H1 (cell line): ENCODE measurements at regions not wholly inside any gene's neighbourhood (a gene's known extent, or its start where the extent isn't known, plus 50 kb on each side); places are given as distances from the start of the nearest gene placed in this dataset.
A peak's percentile ranks its signal among the peaks of the same experiment; 100 is the strongest.

Experiments
- CTCF ChIA-PET: fragments of 300-600 bp; sonication (Branson Sonifier 250); formaldehyde crosslinking; loops from one replicate; lab custom pipeline; 2021; ENCODE audit not compliant: partially characterized antibody; lab: Charles Lee
- POLR2A ChIA-PET: fragments of 300-600 bp; sonication (Branson Sonifier 250); formaldehyde crosslinking; loops from one replicate; lab custom pipeline; 2021; ENCODE audit warnings: inconsistent platforms; ENCODE audit not compliant: partially characterized antibody; lab: Charles Lee
- DNase-seq, 2 experiments: peaks; one replicate each; pipeline versions ENCODE4 v3.0.0 to v3.0.0-alpha.2; 2010 to 2022; ENCODE audit warnings: low spot score in 2 of 2, low read depth in 1 of 2, mixed read lengths in 1 of 2
- FAIRE-seq: peaks from 2 replicates; lab custom pipeline; 2011; peaks lifted over from hg19 to GRCh38; lab: Jason Lieb, UNC
- H2AFZ ChIP-seq: 2 replicates; pipeline ENCODE4 v1.8.1; 2012; ENCODE audit warnings: low read length, inconsistent platforms
- H2AK5ac ChIP-seq: 2 replicates; pipeline ENCODE4 v1.6.1; 2013; ENCODE audit warnings: low read depth, low read length
- H2BK120ac ChIP-seq: replicated peaks from 2 replicates; pipeline ENCODE3; 2013; ENCODE audit warnings: low read depth, low read length, inconsistent platforms
- H2BK12ac ChIP-seq: 2 replicates; pipeline ENCODE4 v1.6.1; 2013; ENCODE audit warnings: low read depth, low read length
- H2BK15ac ChIP-seq: 2 replicates; pipeline ENCODE4 v1.6.1; 2013; ENCODE audit warnings: low read length
- H2BK20ac ChIP-seq: 2 replicates; pipeline ENCODE4 v1.6.1; 2013; ENCODE audit warnings: low read length
- H2BK5ac ChIP-seq: 2 replicates; pipeline ENCODE4 v1.6.1; 2013; ENCODE audit warnings: low read depth, low read length
- H3K14ac ChIP-seq: 2 replicates; pipeline ENCODE4 v1.6.1; 2013; ENCODE audit warnings: inconsistent platforms; ENCODE audit not compliant: insufficient read length
- H3K18ac ChIP-seq: 2 replicates; pipeline ENCODE4 v1.6.1; 2013; ENCODE audit warnings: low read length; ENCODE audit errors: extremely low read depth
- H3K23ac ChIP-seq: 2 replicates; pipeline ENCODE4 v1.6.1; 2013; ENCODE audit warnings: inconsistent platforms; ENCODE audit not compliant: insufficient read length
- H3K23me2 ChIP-seq: 2 replicates; pipeline ENCODE4 v1.6.1; 2013; ENCODE audit warnings: low read depth, low read length
- H3K27ac ChIP-seq: 2 replicates; pipeline ENCODE4 v1.6.1; 2011; ENCODE audit warnings: low read depth, low read length, inconsistent platforms
- H3K27me3 ChIP-seq, 4 experiments: replicated peaks in 1 of 4; 1 replicate in 1 of 4; 2 replicates in 3 of 4; pipeline versions ENCODE4 v1.6.1 to v1.8.1; 2011 to 2013; ENCODE audit warnings: low read length in 3 of 4, mild to moderate bottlenecking in 3 of 4, inconsistent platforms in 2 of 4, mixed read lengths in 2 of 4, moderate library complexity in 1 of 4; ENCODE audit not compliant: control insufficient read depth in 3 of 4, insufficient read depth in 3 of 4; ENCODE audit errors: extremely low read depth in 1 of 4
- H3K36me3 ChIP-seq, 4 experiments: 2 replicates each; pipeline versions ENCODE4 v1.6.1 to v1.8.1; 2011 to 2013; ENCODE audit warnings: mild to moderate bottlenecking in 4 of 4, low read length in 3 of 4, moderate library complexity in 2 of 4, control low read depth in 1 of 4, inconsistent platforms in 1 of 4; ENCODE audit not compliant: insufficient read depth in 4 of 4, control insufficient read depth in 2 of 4
- H3K4ac ChIP-seq: replicated peaks from 2 replicates; pipeline ENCODE3; 2013; ENCODE audit warnings: low read length, low read depth, mixed read lengths, inconsistent platforms; ENCODE audit not compliant: insufficient read length
- H3K4me1 ChIP-seq, 4 experiments: replicated peaks in 1 of 4; 1 replicate in 1 of 4; 2 replicates in 3 of 4; pipeline versions ENCODE4 v1.6.1 to v1.8.1; 2011 to 2013; ENCODE audit warnings: low read length in 3 of 4, inconsistent platforms in 2 of 4, mixed read lengths in 1 of 4; ENCODE audit not compliant: insufficient read depth in 4 of 4, control insufficient read depth in 3 of 4
- H3K4me2 ChIP-seq, 2 experiments: 2 replicates each; pipeline versions ENCODE4 v1.6.1 to v1.8.1; 2011 to 2013; ENCODE audit warnings: low read depth in 2 of 2, low read length in 2 of 2, control low read depth in 1 of 2, inconsistent platforms in 1 of 2, mild to moderate bottlenecking in 1 of 2; ENCODE audit not compliant: insufficient read depth in 1 of 2
- H3K4me3 ChIP-seq, 4 experiments: fragments of 200-600, 300-600 bp in 1 of 4; sonication (generic), shearing (Covaris generic), sonication (Bioruptor Twin) in 1 of 4; 2 replicates each; pipeline versions ENCODE4 v1.5.1 to v1.8.1; 2011 to 2016; ENCODE audit warnings: low read length in 4 of 4, low read depth in 3 of 4, control low read depth in 2 of 4, inconsistent platforms in 2 of 4, mild to moderate bottlenecking in 2 of 4, mixed read lengths in 1 of 4, moderate library complexity in 1 of 4; ENCODE audit not compliant: insufficient read depth in 2 of 4; ENCODE audit errors: extremely low read depth in 1 of 4
- H3K56ac ChIP-seq: replicated peaks from 2 replicates; pipeline ENCODE3; 2013; ENCODE audit warnings: low read depth, mild to moderate bottlenecking, mixed read lengths, low read length, inconsistent platforms; ENCODE audit not compliant: insufficient read length
- H3K79me1 ChIP-seq: 2 replicates; pipeline ENCODE4 v1.6.1; 2013; ENCODE audit warnings: low read depth, low read length, control low read depth
- H3K79me2 ChIP-seq, 2 experiments: 2 replicates each; pipeline versions ENCODE4 v1.6.1 to v1.8.1; 2012 to 2013; ENCODE audit warnings: low read length in 2 of 2, mild to moderate bottlenecking in 2 of 2, inconsistent platforms in 1 of 2; ENCODE audit not compliant: insufficient read depth in 2 of 2, control insufficient read depth in 1 of 2
- H3K9ac ChIP-seq, 4 experiments: replicated peaks in 1 of 4; 1 replicate in 1 of 4; 2 replicates in 3 of 4; pipeline versions ENCODE4 v1.6.1 to v1.8.1; 2011 to 2013; ENCODE audit warnings: low read depth in 3 of 4, low read length in 3 of 4, control low read depth in 2 of 4, mild to moderate bottlenecking in 2 of 4, moderate library complexity in 2 of 4, inconsistent platforms in 1 of 4; ENCODE audit errors: extremely low read depth in 1 of 4
- H3K9me3 ChIP-seq, 2 experiments: 2 replicates each; pipeline versions ENCODE4 v1.6.1 to v1.8.1; 2012 to 2013; ENCODE audit warnings: mild to moderate bottlenecking in 2 of 2, moderate library complexity in 2 of 2, control low read depth in 1 of 2, inconsistent platforms in 1 of 2, low read depth in 1 of 2, low read length in 1 of 2, mixed read lengths in 1 of 2; ENCODE audit not compliant: insufficient read depth in 2 of 2
- H4K20me1 ChIP-seq, 2 experiments: replicated peaks in 1 of 2; 2 replicates each; pipeline versions ENCODE3 to v1.8.1; 2011 to 2013; ENCODE audit warnings: inconsistent platforms in 2 of 2, low read length in 2 of 2, mild to moderate bottlenecking in 1 of 2; ENCODE audit not compliant: insufficient read depth in 2 of 2, control insufficient read depth in 1 of 2
- H4K5ac ChIP-seq: 2 replicates; pipeline ENCODE4 v1.6.1; 2013; ENCODE audit warnings: low read length, low read depth, mixed read lengths, inconsistent platforms; ENCODE audit not compliant: insufficient read length
- H4K8ac ChIP-seq: 2 replicates; pipeline ENCODE4 v1.8.0; 2013; ENCODE audit warnings: mild to moderate bottlenecking, moderate library complexity, low read length, inconsistent platforms; ENCODE audit not compliant: insufficient read depth; ENCODE audit errors: extremely low read depth
- H4K91ac ChIP-seq: replicated peaks from 2 replicates; pipeline ENCODE3; 2013; ENCODE audit warnings: low read length, mixed read lengths, inconsistent platforms; ENCODE audit not compliant: insufficient read length
- CBX8 ChIP-seq: fragments of 300-800, 300-1000 bp; sonication (generic); IDR thresholded peaks from 2 replicates; pipeline ENCODE4 v1.7.1; 2016; ENCODE audit warnings: low read depth, low read length, borderline replicate concordance
- CHD1 ChIP-seq: IDR thresholded peaks from 2 replicates; pipeline ENCODE4 v1.6.1; 2012; ENCODE audit warnings: low read depth, low read length, improper control_type of control experiment
- EP300 ChIP-seq, 2 experiments: IDR thresholded peaks; 1 replicate in 1 of 2; 2 replicates in 1 of 2; pipeline ENCODE4 v1.6.1; 2011 to 2012; ENCODE audit warnings: low read depth in 2 of 2, low read length in 2 of 2, mild to moderate bottlenecking in 2 of 2, borderline replicate concordance in 1 of 2, inconsistent platforms in 1 of 2, moderate library complexity in 1 of 2
- GABPA ChIP-seq: IDR thresholded peaks from 2 replicates; pipeline ENCODE4 v1.6.1; 2011; ENCODE audit warnings: mild to moderate bottlenecking, low read length, moderate library complexity, borderline replicate concordance; ENCODE audit not compliant: insufficient read depth
- POLR2AphosphoS5 ChIP-seq: IDR thresholded peaks from 2 replicates; pipeline ENCODE4 v1.6.1; 2011; ENCODE audit warnings: low read depth, low read length
- RNF2 ChIP-seq: fragments of 200-900, 300-1000 bp; sonication (generic); IDR thresholded peaks from 2 replicates; pipeline ENCODE4 v1.7.1; 2016; ENCODE audit warnings: borderline replicate concordance, low read depth, mild to moderate bottlenecking, antibody characterized with exemption, low read length; ENCODE audit not compliant: poor library complexity, severe bottlenecking; ENCODE audit errors: missing control alignments
- SIRT6 ChIP-seq: IDR thresholded peaks from one replicate; pipeline ENCODE4 v1.7.1; 2012; ENCODE audit warnings: low read length, inconsistent platforms
- SP1 ChIP-seq: IDR thresholded peaks from 2 replicates; pipeline ENCODE4 v1.6.1; 2011; ENCODE audit warnings: low read depth, low read length
- SRF ChIP-seq: IDR thresholded peaks from 2 replicates; pipeline ENCODE4 v1.6.1; 2011; ENCODE audit warnings: mild to moderate bottlenecking, low read depth, low read length, moderate library complexity
- WGBS, 2 experiments: shearing (Covaris generic) in 1 of 2; methylation state at CpG; one replicate each; pipeline versions ENCODE4 v1.1.6 to v1.1.7; 2013 to 2015; ENCODE audit warnings: low lambda C conversion rate in 2 of 2, mixed read lengths in 2 of 2, inconsistent platforms in 1 of 2, low coverage in 1 of 2, missing lambda C conversion rate in 1 of 2; ENCODE audit not compliant: insufficient replicate concordance in 2 of 2, insufficient coverage in 1 of 2, insufficient read length in 1 of 2; ENCODE audit errors: extremely low coverage in 1 of 2, missing lambda C conversion rate in 1 of 2; 5-methylcytosine and 5-hydroxymethylcytosine counted together
- TF ChIP-seq, protein P1 (sequence below): IDR thresholded peaks from 2 replicates; pipeline ENCODE4 v1.6.1; 2011; ENCODE audit warnings: low read depth, mild to moderate bottlenecking, low read length; ENCODE audit not compliant: insufficient read depth

DNA sequence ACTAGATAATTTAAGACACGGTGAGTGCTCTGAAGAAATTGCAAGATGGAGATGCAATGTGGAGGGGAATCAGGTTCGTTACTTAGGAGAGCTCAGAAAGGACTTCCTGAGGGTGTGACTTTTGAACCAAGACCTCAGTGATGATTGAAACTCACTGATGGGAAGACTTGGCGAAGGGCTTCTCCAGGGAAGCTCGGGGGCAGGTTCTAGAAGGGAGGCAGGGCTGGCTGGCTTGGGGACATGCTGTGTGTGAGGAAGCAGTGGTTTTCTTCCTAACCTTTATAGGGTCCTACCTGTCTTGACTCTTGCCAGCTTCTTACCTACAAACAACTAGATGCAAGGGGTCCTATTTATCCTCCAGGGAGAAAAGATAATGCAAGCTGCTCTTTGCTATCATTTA lies 637.9 kb downstream of the ACTR3B start:
- Histone ChIP-seq H2BK120ac (no peak overlapping the region), H3K79me1 (no peaks in the 10 kb centered on the region), H2BK5ac (no peak overlapping the region), H3K9ac (no peak overlapping the region), H2BK15ac (no peak overlapping the region), H3K23me2 (no peaks in the 10 kb centered on the region), H3K23ac (no peak overlapping the region), H2AFZ (no peak overlapping the region), H2BK20ac (no peak overlapping the region), H2AK5ac (no peak overlapping the region), H3K56ac (no peak overlapping the region), H3K4me1 (peaks cover 0 to 2% (median 0%) of the 10 kb centered on the region in 4 experiments; a peak in 1 of 7 replicates), H3K4me2 (no peak overlapping the region), H3K79me2 (no peaks in the 10 kb centered on the region), H4K8ac (no peak overlapping the region), H4K5ac (no peak overlapping the region), H3K9me3 (peaks cover 26 to 27% of the 10 kb centered on the region in 2 experiments), H2BK12ac (no peak overlapping the region)
- peak in 1 of 2 experiments; percentile 7 for DNase-seq
- CTCF ChIA-PET: interaction anchor here (0.6 kb wide), 1 partner anchor 1712 kb away, joined by 3 read pairs; no protein-coding TSS in a partner anchor
- TF ChIP-seq, protein P1, sequence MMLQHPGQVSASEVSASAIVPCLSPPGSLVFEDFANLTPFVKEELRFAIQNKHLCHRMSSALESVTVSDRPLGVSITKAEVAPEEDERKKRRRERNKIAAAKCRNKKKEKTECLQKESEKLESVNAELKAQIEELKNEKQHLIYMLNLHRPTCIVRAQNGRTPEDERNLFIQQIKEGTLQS: no peak
- TF ChIP-seq CBX8 (no peak), SP1 (no peak), SRF (no peak), SIRT6 (no peak), POLR2AphosphoS5 (no peak), RNF2 (no peak), GABPA (no peak), EP300 (IDR thresholded peaks at IDR 0.05; ENCODE audit: borderline replicate concordance in 1 of 2, low read depth in 2 of 2, low read length in 2 of 2) (no peak), CHD1 (no peak)
- TF ChIP-seq, all 59 proteins: peak for 0
- Histone ChIP-seq H3K4me3 (no peak overlapping the region), H3K27me3 (no peaks in the 10 kb centered on the region), H3K14ac (no peak overlapping the region), H4K91ac (no peak overlapping the region), H3K18ac (no peak overlapping the region), H4K20me1 (no peaks in the 10 kb centered on the region), H3K4ac (no peak overlapping the region), H3K27ac (no peak overlapping the region), H3K36me3 (no peaks in the 10 kb centered on the region)
- POLR2A ChIA-PET: no interaction called here
- no peak for FAIRE-seq
- WGBS, 2 experiments: 85% methylated on average over 4 of the region's 4 CpGs; no CpG with 5 or more reads in 1 of the 2 experiments
